ENCODE measurements at regions not wholly inside any gene's neighbourhood (a gene's known extent, or its start where the extent isn't known, plus 50 kb on each side); places are given as distances from the start of the nearest gene placed in this dataset.

GRCh38 chr7:18288322-18289037 is 207.1 kb upstream of the HDAC9 start:
- Histone ChIP-seq H3K79me2 (ENCODE audit: low read length) (no peaks in the 10 kb centered on the region), H3K4me1 (ENCODE audit: low read length) (peaks cover 11% of the 10 kb centered on the region; the same call in 1 of the 2 replicates), H3K9ac (ENCODE audit: low read length) (no peak overlapping the region), H3K9me3 (ENCODE audit: insufficient read depth, low read length) (no peaks in the 10 kb centered on the region), H2AFZ (ENCODE audit: low read depth, low read length) (no peak overlapping the region), H3K36me3 (replicated peaks; ENCODE audit: low read depth, low read length) (no peaks in the 10 kb centered on the region), H3K4me2 (ENCODE audit: low read length) (no peak overlapping the region), H3K4me3 (ENCODE audit: low read length) (no peak overlapping the region), H4K20me1 (ENCODE audit: insufficient read depth, low read length) (no peaks in the 10 kb centered on the region), H3K27me3 (ENCODE audit: low read depth, low read length) (no peaks in the 10 kb centered on the region), H3K27ac (ENCODE audit: low read length) (no peak overlapping the region)
- no peak for TF ChIP-seq EZH2phosphoT487 (IDR thresholded peaks at IDR 0.05; ENCODE audit: low read depth)
- TF ChIP-seq, protein P1, sequence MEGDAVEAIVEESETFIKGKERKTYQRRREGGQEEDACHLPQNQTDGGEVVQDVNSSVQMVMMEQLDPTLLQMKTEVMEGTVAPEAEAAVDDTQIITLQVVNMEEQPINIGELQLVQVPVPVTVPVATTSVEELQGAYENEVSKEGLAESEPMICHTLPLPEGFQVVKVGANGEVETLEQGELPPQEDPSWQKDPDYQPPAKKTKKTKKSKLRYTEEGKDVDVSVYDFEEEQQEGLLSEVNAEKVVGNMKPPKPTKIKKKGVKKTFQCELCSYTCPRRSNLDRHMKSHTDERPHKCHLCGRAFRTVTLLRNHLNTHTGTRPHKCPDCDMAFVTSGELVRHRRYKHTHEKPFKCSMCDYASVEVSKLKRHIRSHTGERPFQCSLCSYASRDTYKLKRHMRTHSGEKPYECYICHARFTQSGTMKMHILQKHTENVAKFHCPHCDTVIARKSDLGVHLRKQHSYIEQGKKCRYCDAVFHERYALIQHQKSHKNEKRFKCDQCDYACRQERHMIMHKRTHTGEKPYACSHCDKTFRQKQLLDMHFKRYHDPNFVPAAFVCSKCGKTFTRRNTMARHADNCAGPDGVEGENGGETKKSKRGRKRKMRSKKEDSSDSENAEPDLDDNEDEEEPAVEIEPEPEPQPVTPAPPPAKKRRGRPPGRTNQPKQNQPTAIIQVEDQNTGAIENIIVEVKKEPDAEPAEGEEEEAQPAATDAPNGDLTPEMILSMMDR (IDR thresholded peaks at IDR 0.05; ENCODE audit: low read depth, low read length) = no peak

- no peak for TF ChIP-seq EZH2phosphoT487 (IDR thresholded peaks at IDR 0.05; ENCODE audit: low read depth)
- TF ChIP-seq, protein P1 (IDR thresholded peaks at IDR 0.05; ENCODE audit: low read depth, low read length) = no peak
- H3K27me3 ChIP-seq (ENCODE audit: low read depth, low read length) = no peaks in the 10 kb centered on the region
- H3K79me2 ChIP-seq (ENCODE audit: low read length) = no peaks in the 10 kb centered on the region
- peaks cover 11% of the 10 kb centered on the region; the same call in 1 of the 2 replicates for H3K4me1 ChIP-seq (ENCODE audit: low read length)
- H3K4me2 ChIP-seq (ENCODE audit: low read length) = peak overlapping the region; percentile 28
- no peaks in the 10 kb centered on the region for H3K36me3 ChIP-seq (replicated peaks; ENCODE audit: low read depth, low read length)
- no peak overlapping the region for H3K9ac ChIP-seq (ENCODE audit: low read length)
- H3K27ac ChIP-seq (ENCODE audit: low read length) = no peak overlapping the region
- no peak overlapping the region for H3K4me3 ChIP-seq (ENCODE audit: low read length)
- no peaks in the 10 kb centered on the region for H3K9me3 ChIP-seq (ENCODE audit: insufficient read depth, low read length)
- no peak overlapping the region for H2AFZ ChIP-seq (ENCODE audit: low read depth, low read length)
- no peaks in the 10 kb centered on the region for H4K20me1 ChIP-seq (ENCODE audit: insufficient read depth, low read length)
Observed at GRCh38 chr7:18289788-18290187, 205.8 kb upstream of the HDAC9 start.

DNA sequence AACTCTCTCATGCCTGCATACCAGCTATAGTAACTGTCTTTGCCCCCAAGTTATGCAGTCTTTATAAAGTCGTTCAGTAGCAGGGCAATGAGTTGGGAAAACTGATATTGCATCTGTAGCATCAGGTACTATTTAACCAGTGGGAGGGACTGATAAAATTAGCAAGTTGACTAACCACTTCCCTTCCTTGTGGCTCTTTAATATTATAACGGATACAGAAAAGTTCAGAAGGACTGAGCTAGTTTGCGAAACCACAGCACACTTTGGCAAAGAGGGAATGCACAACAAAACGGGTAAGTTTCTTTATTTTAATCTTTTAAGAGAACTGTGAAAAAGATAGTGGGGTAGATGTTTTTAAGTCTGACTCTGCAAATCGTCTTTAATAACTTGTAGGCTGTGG is 205.3 kb upstream of the HDAC9 start:
- TF ChIP-seq, protein P1 (IDR thresholded peaks at IDR 0.05; ENCODE audit: low read depth, low read length) = no peak
- no peak for TF ChIP-seq EZH2phosphoT487 (IDR thresholded peaks at IDR 0.05; ENCODE audit: low read depth)
- no peaks in the 10 kb centered on the region for H3K9me3 ChIP-seq (ENCODE audit: insufficient read depth, low read length)
- peaks cover 11% of the 10 kb centered on the region; the same call in 1 of the 2 replicates for H3K4me1 ChIP-seq (ENCODE audit: low read length)
- H4K20me1 ChIP-seq (ENCODE audit: insufficient read depth, low read length) = no peaks in the 10 kb centered on the region
- peak overlapping the region; percentile 29 for H3K4me3 ChIP-seq (ENCODE audit: low read length)
- H3K36me3 ChIP-seq (replicated peaks; ENCODE audit: low read depth, low read length) = no peaks in the 10 kb centered on the region
- no peak overlapping the region for H3K27ac ChIP-seq (ENCODE audit: low read length)
- H3K27me3 ChIP-seq (ENCODE audit: low read depth, low read length) = no peaks in the 10 kb centered on the region
- no peaks in the 10 kb centered on the region for H3K79me2 ChIP-seq (ENCODE audit: low read length)
- H2AFZ ChIP-seq (ENCODE audit: low read depth, low read length) = 0 out of 2 replicates have a peak overlapping the region, but pooled peaks have one; percentile 63
- H3K9ac ChIP-seq (ENCODE audit: low read length) = no peak overlapping the region
- peak overlapping the region; percentile 28 for H3K4me2 ChIP-seq (ENCODE audit: low read length)

- no peaks in the 10 kb centered on the region for H3K79me2 ChIP-seq (ENCODE audit: low read length)
- H3K9me3 ChIP-seq (ENCODE audit: insufficient read depth, low read length) = no peaks in the 10 kb centered on the region
- no peaks in the 10 kb centered on the region for H4K20me1 ChIP-seq (ENCODE audit: insufficient read depth, low read length)
- H3K4me1 ChIP-seq (ENCODE audit: low read length) = peaks cover 11% of the 10 kb centered on the region; the same call in 1 of the 2 replicates
- no peak overlapping the region for H3K9ac ChIP-seq (ENCODE audit: low read length)
- peak overlapping the region; percentile 28; the same call in 1 of the 2 replicates for H3K4me2 ChIP-seq (ENCODE audit: low read length)
- H3K36me3 ChIP-seq (replicated peaks; ENCODE audit: low read depth, low read length) = no peaks in the 10 kb centered on the region
- 0 out of 2 replicates have a peak overlapping the region, but pooled peaks have one; percentile 63 for H2AFZ ChIP-seq (ENCODE audit: low read depth, low read length)
- TF ChIP-seq EZH2phosphoT487 (IDR thresholded peaks at IDR 0.05; ENCODE audit: low read depth) = no peak
- TF ChIP-seq, protein P1 (IDR thresholded peaks at IDR 0.05; ENCODE audit: low read depth, low read length) = no peak
- H3K27me3 ChIP-seq (ENCODE audit: low read depth, low read length) = no peaks in the 10 kb centered on the region
- no peak overlapping the region for H3K27ac ChIP-seq (ENCODE audit: low read length)
- H3K4me3 ChIP-seq (ENCODE audit: low read length) = no peak overlapping the region
Observed at GRCh38 chr7:18290865-18291264, 204.7 kb upstream of the HDAC9 start.
